ENCODE measurements at regions not wholly inside any gene's neighbourhood (a gene's known extent, or its start where the extent isn't known, plus 50 kb on each side); places are given as distances from the start of the nearest gene placed in this dataset.
"Not testable (repeated sequence)": the region's sequence is repeated elsewhere in the genome, so short reads cannot be mapped to it uniquely, and the experiment has no call there.

DNA sequence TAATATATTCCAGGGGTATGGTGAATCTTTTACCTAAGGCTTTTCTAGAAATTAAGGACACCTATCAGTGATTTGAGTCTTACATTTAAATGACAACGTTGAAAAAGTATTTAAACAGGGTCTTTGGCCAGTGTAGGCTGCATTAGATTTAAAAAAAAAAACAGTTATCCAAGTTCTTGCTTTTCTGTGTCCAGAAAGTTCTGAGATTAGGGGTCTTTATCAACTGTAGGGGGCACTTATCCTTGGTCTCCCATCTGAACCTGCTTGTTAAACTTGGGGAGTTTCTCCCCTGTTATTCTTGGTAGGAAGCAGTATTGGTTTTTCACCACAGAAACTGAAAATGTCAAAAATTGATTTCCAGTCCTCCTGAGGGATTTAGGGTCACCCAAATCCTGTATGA lies 155.9 kb upstream of the ZNF217 start:
- DNase-seq = no peak

- DNase-seq = no peak
These were observed 155.3 kb upstream of the ZNF217 start for GRCh38 chr20:53748821-53749421.

DNA sequence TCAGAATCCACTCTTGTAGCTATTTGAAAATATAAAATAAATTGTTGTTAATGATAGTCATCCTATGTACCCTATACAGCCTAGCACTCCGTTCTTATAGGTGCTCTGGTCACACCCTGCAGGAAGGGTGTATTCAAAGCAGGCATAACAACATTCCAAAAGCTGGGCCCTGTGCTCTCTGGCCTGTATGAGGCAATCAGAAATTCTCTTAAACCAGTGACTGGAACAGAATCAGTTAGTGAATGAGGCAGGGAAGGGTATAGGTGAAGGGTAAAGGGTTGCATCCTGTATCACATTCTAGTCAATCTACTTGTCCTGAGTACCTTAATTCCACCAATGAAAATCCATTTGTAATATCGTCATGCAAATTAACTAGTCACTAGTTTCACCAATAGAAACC lies 154.5 kb upstream of the ZNF217 start:
- DNase-seq = no peak

DNA sequence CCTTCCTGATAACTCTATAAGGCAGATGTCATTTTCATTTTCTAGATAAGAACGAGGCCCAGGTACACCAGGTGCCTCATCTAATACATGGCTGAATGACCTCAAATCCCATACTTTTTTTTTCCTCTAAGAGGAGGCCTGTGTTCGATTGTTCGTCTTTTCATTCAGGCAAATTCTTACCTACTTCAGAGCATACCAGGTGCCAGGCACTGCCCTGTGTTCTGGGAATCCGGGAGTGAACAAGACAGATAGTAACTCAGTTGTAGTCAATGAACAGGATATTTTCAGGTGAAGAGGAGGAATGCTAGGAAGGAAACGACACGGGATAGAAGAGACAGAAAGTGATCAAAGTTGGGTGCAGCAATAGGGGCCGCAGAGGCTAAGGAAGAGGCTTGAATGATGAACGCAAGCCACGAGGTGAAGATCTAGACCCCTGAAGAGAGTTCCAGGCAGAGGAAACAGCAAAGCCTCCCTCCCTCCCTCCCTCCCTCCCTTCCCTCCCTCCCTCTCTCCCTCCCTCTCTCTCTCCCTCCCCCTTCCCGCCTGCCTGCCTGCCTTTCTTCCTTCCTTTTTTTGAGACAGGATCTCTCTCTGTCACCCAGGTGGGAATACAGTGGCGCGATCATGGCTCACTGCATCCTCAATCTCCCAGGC lies 150.1 kb upstream of the ZNF217 start:
- DNase-seq = no peak

DNA sequence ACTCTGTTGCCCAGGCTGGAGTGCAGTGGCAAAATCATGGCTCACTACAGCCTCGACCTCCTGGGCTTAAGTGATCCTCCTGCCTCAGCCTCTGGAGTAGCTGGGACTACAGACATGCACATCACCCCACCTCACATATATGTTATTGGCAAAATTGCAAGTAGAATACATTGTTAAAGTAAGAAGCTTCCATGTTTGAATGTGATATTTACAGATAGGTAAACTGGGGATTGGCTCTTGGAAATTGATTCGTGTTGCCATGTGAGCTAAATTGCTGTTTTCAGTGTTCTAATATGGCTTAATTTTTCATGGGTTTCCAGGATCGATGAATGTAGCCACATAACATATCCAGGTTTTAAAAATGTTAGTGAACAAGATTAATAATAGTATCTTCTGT lies 149.0 kb upstream of the ZNF217 start:
- no peak for DNase-seq

GRCh38 chr20:53741726-53742028 lies 148.0 kb upstream of the ZNF217 start:
- no peak for DNase-seq

DNA sequence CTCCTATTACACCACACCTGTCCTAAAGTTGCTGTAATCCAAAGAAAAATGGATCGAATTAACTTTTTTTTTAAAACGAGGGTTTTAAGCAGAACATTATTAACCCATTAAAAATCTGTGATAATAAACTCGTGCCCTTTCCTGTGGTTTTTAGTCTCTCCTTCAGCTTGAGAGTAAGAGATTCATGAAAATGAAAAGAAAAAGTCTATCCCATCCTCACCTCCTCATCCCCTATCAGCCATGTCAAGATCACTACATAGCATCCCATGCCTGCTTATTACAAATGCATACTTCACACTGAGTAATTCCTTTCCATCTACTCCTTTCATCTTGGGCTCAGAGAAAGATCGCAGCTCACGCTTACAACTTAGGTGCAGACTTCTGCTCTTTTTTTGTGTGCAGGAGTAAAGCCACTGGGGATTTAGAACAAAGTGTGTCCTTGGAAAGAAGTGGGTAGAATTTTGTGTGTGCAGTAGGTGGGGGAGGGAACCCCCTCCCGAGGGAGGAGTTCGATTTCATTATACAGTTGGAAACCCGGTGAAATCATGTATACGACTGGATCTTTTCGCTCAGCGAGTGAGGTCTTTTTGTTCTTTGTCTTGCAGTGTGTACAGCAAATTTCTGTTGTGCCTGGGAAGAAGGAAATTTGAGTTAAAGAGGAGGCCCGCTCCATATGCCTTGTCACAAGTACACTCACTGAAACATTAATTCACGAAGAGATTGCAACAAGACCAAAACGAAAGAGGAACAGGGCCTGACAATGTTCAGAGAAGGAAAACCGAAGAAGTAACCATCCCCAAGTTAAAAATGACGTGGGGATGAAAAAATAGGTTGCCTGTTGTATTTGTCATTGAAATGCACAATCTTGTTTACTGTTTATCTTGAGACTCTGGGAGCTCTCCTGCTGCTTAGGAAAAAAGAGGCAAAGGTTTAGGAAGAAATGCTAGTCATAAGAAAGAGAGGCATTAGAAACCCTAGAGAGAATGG lies 146.5 kb upstream of the ZNF217 start:
- DNase-seq = no peak

DNA sequence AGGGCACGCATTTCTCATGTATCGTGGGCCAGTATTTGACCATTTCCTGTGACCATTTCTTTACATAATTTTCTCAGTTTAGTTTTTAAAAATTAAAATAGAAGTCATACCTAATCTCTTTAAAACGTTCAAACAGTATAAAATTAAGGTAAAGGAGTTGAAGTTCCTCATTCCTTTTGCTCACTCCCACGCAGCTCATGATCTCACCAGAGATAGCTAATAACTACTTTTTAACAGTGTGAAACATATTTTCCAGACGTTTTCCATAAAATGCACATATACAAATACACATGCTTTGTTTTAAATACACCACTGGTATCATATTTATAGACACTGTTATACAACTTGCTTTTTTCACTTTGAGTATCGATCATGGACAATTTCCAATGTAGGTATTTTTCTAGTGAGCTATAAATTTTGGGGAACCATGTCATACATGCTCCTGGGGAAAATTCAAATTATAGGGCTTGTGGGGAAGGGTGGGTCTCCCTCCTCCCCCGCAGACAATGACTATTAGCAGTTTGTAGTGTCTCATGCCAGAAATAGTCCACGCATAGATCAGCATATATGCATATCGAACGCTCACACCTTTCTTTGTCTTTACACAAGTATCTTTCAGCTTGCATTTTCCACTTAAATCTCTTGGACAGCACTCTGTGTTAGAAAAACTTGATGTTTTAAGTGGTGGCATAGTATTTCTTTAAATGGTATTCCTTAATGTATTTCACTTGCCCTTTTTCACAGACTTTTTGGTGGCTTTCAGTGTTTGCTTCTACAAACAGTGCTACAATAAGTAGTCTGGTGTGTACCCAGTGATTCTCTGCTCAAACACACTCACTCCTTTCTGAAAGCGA lies 145.5 kb upstream of the ZNF217 start:
- DNase-seq = no peak

GRCh38 chr20:53738039-53738944 lies 144.7 kb upstream of the ZNF217 start:
- peak in 43 of 58 donors; percentile 2 to 67 (median 24) for DNase-seq

DNA sequence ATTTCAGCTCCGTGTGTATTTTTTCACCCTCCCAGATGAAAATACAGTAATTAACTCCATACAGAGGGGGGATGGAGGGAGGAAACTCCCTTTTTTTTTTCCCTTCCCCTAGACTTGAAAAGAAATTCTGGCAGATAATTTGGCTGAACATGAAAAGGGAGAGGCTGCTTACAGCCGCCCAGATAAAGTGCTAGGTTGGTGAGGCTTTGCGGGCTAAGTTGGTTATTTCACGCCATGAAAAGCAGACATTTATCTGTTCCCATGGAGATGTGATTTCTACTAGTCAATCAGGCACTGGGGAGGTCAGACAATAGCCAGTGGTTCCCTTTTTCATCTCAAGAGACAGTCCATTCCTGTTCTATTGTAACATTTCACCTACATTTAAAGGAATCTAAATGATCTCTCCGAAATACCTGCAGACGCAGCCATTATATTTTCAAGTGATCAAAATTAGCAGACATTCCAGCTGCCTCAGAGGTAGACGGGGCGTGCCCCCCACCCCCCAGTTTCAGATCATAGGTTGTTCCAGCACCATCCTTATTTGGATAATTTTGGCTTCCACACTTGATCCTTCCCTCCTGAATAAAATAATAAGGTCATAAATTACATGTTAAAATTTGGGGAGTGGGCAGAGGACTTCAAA lies 143.9 kb upstream of the ZNF217 start:
- DNase-seq = peak in 1 of 58 donors; percentile 1

DNA sequence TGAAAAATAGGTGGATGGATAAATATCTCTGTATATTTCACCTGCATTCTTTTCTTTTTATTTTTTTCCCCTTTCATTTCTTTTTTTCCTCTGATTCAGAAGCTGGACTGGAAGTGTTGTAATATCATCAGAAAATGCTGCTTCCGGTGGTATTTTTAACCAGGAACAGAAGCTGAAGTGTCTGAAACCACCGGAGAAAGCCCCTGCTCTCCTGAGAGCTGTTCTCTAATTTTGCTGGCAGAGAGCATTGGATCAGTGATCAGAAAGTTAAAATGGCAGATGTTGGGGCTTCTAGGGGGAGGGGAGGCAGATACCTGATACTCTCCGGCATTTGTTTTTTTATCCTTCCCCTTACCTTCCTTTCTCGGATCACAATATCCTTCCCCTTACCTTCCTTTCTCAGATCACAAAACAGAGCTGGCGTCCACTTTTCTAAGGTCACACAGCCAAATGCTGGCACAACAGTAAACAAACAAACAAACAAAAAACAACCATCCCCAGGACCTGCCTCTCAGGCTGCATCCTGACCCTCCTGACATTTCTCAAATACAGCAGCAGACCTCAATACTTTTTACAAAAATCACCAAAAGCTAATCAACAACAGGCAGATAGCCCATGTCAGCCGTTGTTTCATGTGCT lies 143.2 kb upstream of the ZNF217 start:
- DNase-seq = no peak

GRCh38 chr20:53736122-53736756 lies 142.6 kb upstream of the ZNF217 start:
- DNase-seq = no peak

DNA sequence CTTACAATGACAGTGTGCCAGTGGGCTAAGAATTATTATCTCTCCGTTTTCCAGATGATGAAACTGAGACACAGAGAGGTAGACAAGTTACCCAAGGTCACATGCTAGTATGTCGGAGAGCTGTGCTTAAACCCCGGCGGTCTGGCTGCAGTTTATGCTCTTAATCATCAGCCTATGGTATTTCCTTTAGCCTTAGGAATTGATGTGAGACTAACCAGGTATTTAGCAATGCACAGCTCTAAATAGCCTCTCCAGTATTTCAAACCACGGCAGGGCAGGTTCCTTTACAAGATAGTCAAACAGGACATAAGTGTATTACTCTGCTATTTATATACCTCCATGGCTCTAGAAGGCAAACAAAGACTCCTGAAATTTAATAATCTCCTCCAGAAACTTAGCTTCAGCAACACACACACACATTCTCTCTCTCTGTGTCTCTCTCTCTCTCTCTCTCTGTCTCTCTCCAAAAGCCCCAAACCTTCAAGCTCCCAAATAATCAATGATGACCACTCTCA lies 142.0 kb upstream of the ZNF217 start:
- no peak for DNase-seq

DNA sequence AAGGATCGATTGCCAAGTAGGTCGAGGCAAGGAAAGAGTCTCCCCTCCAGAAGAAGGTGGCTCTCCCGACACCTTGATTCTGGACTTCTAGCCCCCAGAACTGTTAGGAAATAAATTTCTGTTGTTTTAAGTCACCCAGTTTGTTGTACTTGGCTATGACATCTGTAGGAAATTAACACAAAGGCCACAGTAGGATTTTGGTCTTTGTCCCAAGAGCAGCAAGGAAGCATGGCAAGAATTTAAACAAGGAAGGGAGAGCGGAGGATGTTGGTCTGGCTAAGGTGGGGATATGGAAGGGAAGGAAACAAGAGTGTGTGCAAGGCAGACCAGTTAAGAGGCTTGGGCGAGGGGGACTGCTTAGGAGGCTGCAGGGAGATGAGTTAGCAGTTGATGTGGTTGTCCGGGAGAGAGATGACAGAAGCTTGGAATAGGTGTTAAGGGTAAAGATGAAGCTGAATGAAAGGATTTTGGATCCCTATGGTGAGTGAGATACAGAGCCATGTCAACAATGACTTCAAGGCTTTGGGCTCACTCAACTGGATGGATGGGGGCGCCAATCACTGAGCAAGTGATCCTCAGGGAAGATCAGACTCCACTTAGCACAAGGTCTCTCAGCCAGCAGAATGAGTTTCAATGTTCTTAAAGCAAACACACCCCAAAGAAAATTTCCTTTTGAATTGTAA lies 140.5 kb upstream of the ZNF217 start:
- DNase-seq = no peak

DNA sequence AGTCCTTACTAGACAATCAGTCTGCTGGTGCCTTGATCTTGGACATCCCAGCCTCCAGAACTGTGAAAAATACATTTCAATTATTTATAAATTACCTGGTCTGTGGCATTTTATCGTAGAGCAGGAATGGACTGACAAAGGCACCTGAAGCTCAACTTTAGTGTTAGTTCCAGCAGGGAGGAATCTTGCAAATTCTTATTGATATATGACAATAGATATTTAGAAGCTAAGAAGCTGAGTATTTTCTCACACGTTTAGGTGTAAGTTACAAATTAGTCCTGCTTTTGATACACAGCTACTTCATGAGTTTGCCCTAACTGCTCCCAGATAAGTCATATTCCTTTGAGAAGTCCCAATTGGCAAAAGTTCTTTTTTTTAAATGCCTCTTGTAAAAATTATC lies 138.0 kb upstream of the ZNF217 start:
- DNase-seq = no peak

GRCh38 chr20:53728359-53728758 lies 134.7 kb upstream of the ZNF217 start:
- no peak for DNase-seq

DNA sequence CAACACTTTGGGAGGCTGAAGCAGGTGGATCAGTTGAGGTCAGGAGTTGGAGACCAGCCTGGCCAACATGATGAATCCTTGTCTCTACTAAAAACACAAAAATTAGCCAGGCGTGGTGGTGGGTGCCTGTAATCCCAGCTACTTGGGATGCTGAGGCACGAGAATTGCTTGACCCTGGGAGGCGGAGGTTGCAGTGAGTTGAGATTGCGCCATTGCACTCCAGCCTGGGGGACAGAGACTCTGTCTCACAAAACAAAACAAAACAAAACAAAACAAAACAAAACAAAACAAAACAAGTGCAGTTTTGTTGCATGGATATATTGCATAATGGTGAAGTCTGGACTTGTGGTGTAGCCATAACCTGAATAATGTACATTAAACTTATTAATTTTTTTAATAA lies 133.6 kb upstream of the ZNF217 start:
- not testable (repeated sequence) for DNase-seq

- no peak for DNase-seq
These were observed 131.9 kb upstream of the ZNF217 start for GRCh38 chr20:53725575-53725970.
